PC-9 (cell line): ENCODE measurements at regions not wholly inside any gene's neighbourhood (a gene's known extent, or its start where the extent isn't known, plus 50 kb on each side); places are given as distances from the start of the nearest gene placed in this dataset.

ENCODE experiments used
- EZH2 ChIP-seq: fragments of 200-600 bp; sonication (generic); IDR thresholded peaks from 2 replicates; pipeline ENCODE4 v1.8.0; 2017; ENCODE audit warnings: antibody characterized with exemption, low read depth
- TF ChIP-seq, protein P1 (sequence below): fragments of 200-600 bp; sonication (generic); conservative IDR thresholded peaks from 2 replicates; pipeline ENCODE4 v1.6.1; 2017; ENCODE audit warnings: mixed run types, antibody characterized with exemption, mild to moderate bottlenecking, moderate library complexity

DNA sequence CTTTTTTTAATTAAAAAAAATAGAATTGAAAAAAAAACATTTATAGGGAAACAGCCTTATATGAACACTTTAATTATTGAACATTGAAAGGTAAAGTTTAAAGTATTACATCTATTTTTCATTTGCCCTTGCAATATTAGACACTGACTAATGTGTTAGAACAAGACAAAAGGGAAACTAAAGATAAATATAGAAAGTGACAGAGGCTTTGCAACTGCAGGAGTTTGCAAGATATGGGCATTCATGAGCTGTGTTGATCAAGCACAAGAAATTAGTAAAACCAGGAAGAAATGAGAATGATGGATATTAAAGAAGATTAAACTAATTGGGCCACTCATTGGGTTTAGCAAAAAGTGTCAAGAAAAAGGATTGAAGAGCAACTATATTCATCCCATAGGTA is 1097.7 kb upstream of the CELF4 start:
- TF ChIP-seq, protein P1, sequence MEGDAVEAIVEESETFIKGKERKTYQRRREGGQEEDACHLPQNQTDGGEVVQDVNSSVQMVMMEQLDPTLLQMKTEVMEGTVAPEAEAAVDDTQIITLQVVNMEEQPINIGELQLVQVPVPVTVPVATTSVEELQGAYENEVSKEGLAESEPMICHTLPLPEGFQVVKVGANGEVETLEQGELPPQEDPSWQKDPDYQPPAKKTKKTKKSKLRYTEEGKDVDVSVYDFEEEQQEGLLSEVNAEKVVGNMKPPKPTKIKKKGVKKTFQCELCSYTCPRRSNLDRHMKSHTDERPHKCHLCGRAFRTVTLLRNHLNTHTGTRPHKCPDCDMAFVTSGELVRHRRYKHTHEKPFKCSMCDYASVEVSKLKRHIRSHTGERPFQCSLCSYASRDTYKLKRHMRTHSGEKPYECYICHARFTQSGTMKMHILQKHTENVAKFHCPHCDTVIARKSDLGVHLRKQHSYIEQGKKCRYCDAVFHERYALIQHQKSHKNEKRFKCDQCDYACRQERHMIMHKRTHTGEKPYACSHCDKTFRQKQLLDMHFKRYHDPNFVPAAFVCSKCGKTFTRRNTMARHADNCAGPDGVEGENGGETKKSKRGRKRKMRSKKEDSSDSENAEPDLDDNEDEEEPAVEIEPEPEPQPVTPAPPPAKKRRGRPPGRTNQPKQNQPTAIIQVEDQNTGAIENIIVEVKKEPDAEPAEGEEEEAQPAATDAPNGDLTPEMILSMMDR = no peak
- TF ChIP-seq EZH2 = no peak
